ENCODE measurements at regions not wholly inside any gene's neighbourhood (a gene's known extent, or its start where the extent isn't known, plus 50 kb on each side); places are given as distances from the start of the nearest gene placed in this dataset.

GRCh38 chr1:232132572-232132971 is 497.4 kb downstream of the SIPA1L2 start:
- 86 to 100% methylated on average over 1 of the region's 1 CpG for WGBS, 2 donors
- Histone ChIP-seq H3K27ac (no peak overlapping the region), H3K36me3 (no peaks in the 10 kb centered on the region), H3K4me3 (no peak overlapping the region), H3K9me3 (peaks cover 0 to 7% (median 0%) of the 10 kb centered on the region in 4 donors), H3K4me1 (no peaks in the 10 kb centered on the region), H3K27me3 (no peaks in the 10 kb centered on the region)
- DNase-seq (ENCODE audit: low spot score in 2 of 2), result no peak
- TF ChIP-seq EP300 (IDR thresholded peaks at IDR 0.05) (no peak), POLR2A (IDR thresholded peaks at IDR 0.05) (no peak), CTCF (IDR thresholded peaks at IDR 0.05) (no peak)

- H3K27me3 ChIP-seq, result no peaks in the 10 kb centered on the region
- 85 to 90% methylated on average over 1 of the region's 1 CpG for WGBS, 2 donors
- no peak for TF ChIP-seq CTCF (IDR thresholded peaks at IDR 0.05)
- no peak for TF ChIP-seq POLR2A (IDR thresholded peaks at IDR 0.05)
- no peak for TF ChIP-seq EP300 (IDR thresholded peaks at IDR 0.05)
- no peak overlapping the region for H3K27ac ChIP-seq
- no peaks in the 10 kb centered on the region for H3K4me1 ChIP-seq
- H3K4me3 ChIP-seq, result no peak overlapping the region
- peaks cover 0 to 7% (median 0%) of the 10 kb centered on the region in 4 donors for H3K9me3 ChIP-seq
- no peaks in the 10 kb centered on the region for H3K36me3 ChIP-seq
- DNase-seq (ENCODE audit: low spot score in 2 of 2), result no peak
These were observed 498.1 kb downstream of the SIPA1L2 start for GRCh38 chr1:232131715-232132391.

GRCh38 chr1:232130815-232131480 is 499.0 kb downstream of the SIPA1L2 start:
- Histone ChIP-seq H3K4me3 (no peak overlapping the region), H3K36me3 (no peaks in the 10 kb centered on the region), H3K4me1 (no peaks in the 10 kb centered on the region), H3K27ac (no peak overlapping the region), H3K9me3 (peaks cover 0 to 1% (median 0%) of the 10 kb centered on the region in 4 donors), H3K27me3 (no peaks in the 10 kb centered on the region)
- no peak for DNase-seq (ENCODE audit: low spot score in 2 of 2)
- TF ChIP-seq EP300 (IDR thresholded peaks at IDR 0.05), result no peak
- TF ChIP-seq CTCF (IDR thresholded peaks at IDR 0.05), result no peak
- no peak for TF ChIP-seq POLR2A (IDR thresholded peaks at IDR 0.05)
- WGBS, 2 donors, result 73 to 89% methylated on average over 4 of the region's 4 CpGs

DNA sequence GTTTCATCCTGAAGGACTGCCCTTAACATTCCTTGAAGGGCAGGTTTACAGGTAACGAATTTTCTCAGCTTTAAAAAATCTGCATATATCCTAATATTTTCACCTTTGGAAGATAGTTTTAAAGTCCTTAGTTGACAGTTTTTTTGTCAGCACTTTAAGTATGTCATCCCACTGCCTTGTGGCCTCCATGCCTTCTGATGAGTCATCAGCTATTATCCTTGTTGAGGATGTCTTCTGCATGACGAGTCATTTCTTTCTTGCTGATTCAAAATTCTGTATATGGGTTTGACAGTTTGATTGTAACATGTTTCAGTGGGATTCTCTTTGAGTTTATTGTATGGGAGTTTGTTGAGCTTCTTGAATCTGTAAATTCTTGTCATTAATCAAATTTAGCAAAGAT is 500.6 kb downstream of the DISC1 start:
- Histone ChIP-seq H3K9me3 (no peaks in the 10 kb centered on the region), H3K27ac (no peak overlapping the region), H3K4me1 (no peaks in the 10 kb centered on the region), H3K4me3 (no peak overlapping the region), H3K36me3 (no peaks in the 10 kb centered on the region), H3K27me3 (no peaks in the 10 kb centered on the region)
- TF ChIP-seq EP300 (IDR thresholded peaks at IDR 0.05) (no peak), POLR2A (IDR thresholded peaks at IDR 0.05) (no peak), CTCF (IDR thresholded peaks at IDR 0.05) (no peak)
- WGBS, 2 donors, result 82 to 83% methylated on average over 2 of the region's 2 CpGs
- DNase-seq (ENCODE audit: low spot score in 2 of 2), result no peak
